MM.1S (cell line): ENCODE measurements at regions not wholly inside any gene's neighbourhood (a gene's known extent, or its start where the extent isn't known, plus 50 kb on each side); places are given as distances from the start of the nearest gene placed in this dataset.

ENCODE experiments used
- DNase-seq: peaks from one replicate; pipeline ENCODE4 v3.0.0-alpha.2; 2015
- H2AFZ ChIP-seq: fragments of 300-600 bp; sonication (generic); 2 replicates; pipeline ENCODE4 v1.6.0; 2016; ENCODE audit warnings: antibody characterized with exemption, low read length
- H3F3A ChIP-seq: fragments of 300-600 bp; sonication (generic); 2 replicates; pipeline ENCODE4 v1.6.1; 2016; ENCODE audit warnings: mild to moderate bottlenecking, antibody characterized with exemption, low read length, moderate library complexity, mixed read lengths; ENCODE audit not compliant: insufficient read depth
- H3K27ac ChIP-seq: fragments of 300-600 bp; sonication (generic); 2 replicates; pipeline ENCODE4 v1.5.1; 2016; ENCODE audit warnings: mild to moderate bottlenecking, low read length
- H3K27me3 ChIP-seq: fragments of 300-600 bp; sonication (generic); replicated peaks from 2 replicates; pipeline ENCODE4 v1.6.0; 2016; ENCODE audit warnings: low read length; ENCODE audit not compliant: insufficient read depth
- H3K36me3 ChIP-seq: fragments of 300-600 bp; sonication (generic); replicated peaks from 2 replicates; pipeline ENCODE4 v1.6.1; 2016; ENCODE audit warnings: mild to moderate bottlenecking, low read length, mixed read lengths; ENCODE audit not compliant: insufficient read depth
- H3K4me1 ChIP-seq: fragments of 300-600 bp; sonication (generic); 2 replicates; pipeline ENCODE4 v1.6.1; 2016; ENCODE audit warnings: low read length, mixed read lengths
- H3K4me2 ChIP-seq: fragments of 300-600 bp; sonication (generic); 2 replicates; pipeline ENCODE4 v1.6.0; 2016; ENCODE audit warnings: low read depth, low read length
- H3K4me3 ChIP-seq: fragments of 300-600 bp; sonication (generic); 2 replicates; pipeline ENCODE4 v1.5.1; 2016; ENCODE audit warnings: low read length, mixed read lengths
- H3K79me2 ChIP-seq: fragments of 300-600 bp; sonication (generic); 2 replicates; pipeline ENCODE4 v1.6.1; 2016; ENCODE audit warnings: mixed run types, low read length, mixed read lengths
- H3K9ac ChIP-seq: fragments of 300-600 bp; sonication (generic); 2 replicates; pipeline ENCODE4 v1.6.1; 2016; ENCODE audit warnings: low read length, mixed read lengths
- H3K9me2 ChIP-seq: fragments of 300-600 bp; sonication (generic); replicated peaks from 2 replicates; pipeline ENCODE4 v1.6.1; 2016; ENCODE audit warnings: mild to moderate bottlenecking, low read length, mixed read lengths; ENCODE audit not compliant: insufficient read depth
- H3K9me3 ChIP-seq: fragments of 300-600 bp; sonication (generic); replicated peaks from 2 replicates; pipeline ENCODE4 v1.6.1; 2016; ENCODE audit warnings: mild to moderate bottlenecking, low read length, mixed read lengths; ENCODE audit not compliant: insufficient read depth
- H4K20me1 ChIP-seq: fragments of 300-600 bp; sonication (generic); 2 replicates; pipeline ENCODE4 v1.6.1; 2016; ENCODE audit warnings: mild to moderate bottlenecking, low read length, moderate library complexity, mixed read lengths; ENCODE audit not compliant: insufficient read depth
- CTCF ChIP-seq: fragments of 300-600 bp; sonication (generic); IDR thresholded peaks from 2 replicates; pipeline ENCODE4 v1.5.1; 2016; ENCODE audit warnings: antibody characterized with exemption, low read length, mixed read lengths
- EZH2 ChIP-seq: fragments of 300-600 bp; sonication (generic); optimal IDR thresholded peaks from 2 replicates; pipeline ENCODE3; 2017; ENCODE audit warnings: low read depth, mild to moderate bottlenecking, antibody characterized with exemption, low read length, mixed read lengths
- EZH2phosphoT487 ChIP-seq: fragments of 300-600 bp; sonication (generic); IDR thresholded peaks from 2 replicates; pipeline ENCODE4 v1.6.1; 2018; ENCODE audit warnings: antibody characterized with exemption, low read length

GRCh38 chr2:189260361-189260814 lies 80.8 kb upstream of the COL5A2 start:
- Histone ChIP-seq H2AFZ (no peak overlapping the region), H3K4me3 (no peak overlapping the region), H3K27ac (no peak overlapping the region), H3K9me3 (no peaks in the 10 kb centered on the region), H3K27me3 (no peaks in the 10 kb centered on the region), H3K79me2 (no peaks in the 10 kb centered on the region), H3K36me3 (no peaks in the 10 kb centered on the region), H3F3A (no peaks in the 10 kb centered on the region), H3K4me2 (no peak overlapping the region), H3K4me1 (no peaks in the 10 kb centered on the region), H3K9me2 (no peaks in the 10 kb centered on the region), H3K9ac (no peak overlapping the region), H4K20me1 (no peaks in the 10 kb centered on the region)
- no peak for DNase-seq
- TF ChIP-seq EZH2phosphoT487 (no peak), EZH2 (no peak), CTCF (no peak)

- H3K36me3 ChIP-seq: no peaks in the 10 kb centered on the region
- DNase-seq: no peak
- H3K4me2 ChIP-seq: no peak overlapping the region
- no peaks in the 10 kb centered on the region for H3K27me3 ChIP-seq
- no peaks in the 10 kb centered on the region for H3K79me2 ChIP-seq
- H4K20me1 ChIP-seq: no peaks in the 10 kb centered on the region
- H3K4me1 ChIP-seq: no peaks in the 10 kb centered on the region
- H3K9ac ChIP-seq: no peak overlapping the region
- no peak overlapping the region for H3K4me3 ChIP-seq
- no peak overlapping the region for H2AFZ ChIP-seq
- H3K27ac ChIP-seq: no peak overlapping the region
- no peaks in the 10 kb centered on the region for H3K9me3 ChIP-seq
- TF ChIP-seq EZH2: no peak
- TF ChIP-seq EZH2phosphoT487: no peak
- TF ChIP-seq CTCF: no peak
- no peaks in the 10 kb centered on the region for H3K9me2 ChIP-seq
- H3F3A ChIP-seq: no peaks in the 10 kb centered on the region
These were observed 81.9 kb upstream of the COL5A2 start for GRCh38 chr2:189261431-189261841.

- Histone ChIP-seq H3K27ac (no peak overlapping the region), H3K4me3 (no peak overlapping the region)
These were observed 82.4 kb upstream of the COL5A2 start for GRCh38 chr2:189261916-189262315.

More at GRCh38 chr2:189261916-189262315, 82.4 kb upstream of the COL5A2 start:
- H3K4me1 ChIP-seq: no peaks in the 10 kb centered on the region
- no peaks in the 10 kb centered on the region for H3K9me3 ChIP-seq
- H3F3A ChIP-seq: no peaks in the 10 kb centered on the region
- H3K9me2 ChIP-seq: no peaks in the 10 kb centered on the region
- DNase-seq: no peak
- no peak overlapping the region for H2AFZ ChIP-seq
- H3K4me2 ChIP-seq: no peak overlapping the region
- H3K27me3 ChIP-seq: no peaks in the 10 kb centered on the region
- H4K20me1 ChIP-seq: no peaks in the 10 kb centered on the region
- no peaks in the 10 kb centered on the region for H3K79me2 ChIP-seq
- TF ChIP-seq EZH2phosphoT487 (no peak), CTCF (no peak), EZH2 (no peak)
- H3K36me3 ChIP-seq: no peaks in the 10 kb centered on the region
- no peak overlapping the region for H3K9ac ChIP-seq
